HL-60 (cell line): ENCODE measurements at regions not wholly inside any gene's neighbourhood (a gene's known extent, or its start where the extent isn't known, plus 50 kb on each side); places are given as distances from the start of the nearest gene placed in this dataset.

Source experiments
- POLR2AphosphoS5 ChIP-seq: IDR thresholded peaks from 2 replicates; pipeline ENCODE4 v1.6.1; 2012; ENCODE audit warnings: low read depth
- TF ChIP-seq, protein P1 (sequence below): IDR thresholded peaks from one replicate; pipeline ENCODE4 v1.5.1; 2011; ENCODE audit warnings: low read length, control low read depth, inconsistent platforms; ENCODE audit not compliant: insufficient read depth
- TF ChIP-seq, protein P2 (sequence below): IDR thresholded peaks from 2 replicates; pipeline ENCODE4 v1.6.1; 2012; ENCODE audit warnings: low read depth; ENCODE audit not compliant: insufficient replicate concordance

DNA sequence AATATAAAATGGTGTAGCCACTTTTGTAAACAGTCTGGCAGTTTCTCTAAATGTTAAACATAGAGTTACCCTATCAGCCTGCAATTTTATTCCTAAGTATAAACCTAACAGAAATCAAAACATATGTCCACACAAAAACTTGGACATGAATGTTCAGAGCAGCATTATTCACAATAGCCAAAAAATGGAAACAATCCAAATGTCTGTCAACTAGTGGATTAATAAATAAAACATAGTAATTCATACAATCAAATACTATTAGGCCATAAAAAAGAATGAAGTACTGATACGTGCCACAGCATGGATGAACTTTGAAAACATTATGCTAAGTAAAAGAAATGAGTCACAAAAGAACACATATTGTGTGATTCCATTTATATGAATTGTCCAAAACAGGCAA lies 196.5 kb downstream of the NUAK1 start:
- TF ChIP-seq, protein P1, sequence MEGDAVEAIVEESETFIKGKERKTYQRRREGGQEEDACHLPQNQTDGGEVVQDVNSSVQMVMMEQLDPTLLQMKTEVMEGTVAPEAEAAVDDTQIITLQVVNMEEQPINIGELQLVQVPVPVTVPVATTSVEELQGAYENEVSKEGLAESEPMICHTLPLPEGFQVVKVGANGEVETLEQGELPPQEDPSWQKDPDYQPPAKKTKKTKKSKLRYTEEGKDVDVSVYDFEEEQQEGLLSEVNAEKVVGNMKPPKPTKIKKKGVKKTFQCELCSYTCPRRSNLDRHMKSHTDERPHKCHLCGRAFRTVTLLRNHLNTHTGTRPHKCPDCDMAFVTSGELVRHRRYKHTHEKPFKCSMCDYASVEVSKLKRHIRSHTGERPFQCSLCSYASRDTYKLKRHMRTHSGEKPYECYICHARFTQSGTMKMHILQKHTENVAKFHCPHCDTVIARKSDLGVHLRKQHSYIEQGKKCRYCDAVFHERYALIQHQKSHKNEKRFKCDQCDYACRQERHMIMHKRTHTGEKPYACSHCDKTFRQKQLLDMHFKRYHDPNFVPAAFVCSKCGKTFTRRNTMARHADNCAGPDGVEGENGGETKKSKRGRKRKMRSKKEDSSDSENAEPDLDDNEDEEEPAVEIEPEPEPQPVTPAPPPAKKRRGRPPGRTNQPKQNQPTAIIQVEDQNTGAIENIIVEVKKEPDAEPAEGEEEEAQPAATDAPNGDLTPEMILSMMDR = no peak
- TF ChIP-seq, protein P2, sequence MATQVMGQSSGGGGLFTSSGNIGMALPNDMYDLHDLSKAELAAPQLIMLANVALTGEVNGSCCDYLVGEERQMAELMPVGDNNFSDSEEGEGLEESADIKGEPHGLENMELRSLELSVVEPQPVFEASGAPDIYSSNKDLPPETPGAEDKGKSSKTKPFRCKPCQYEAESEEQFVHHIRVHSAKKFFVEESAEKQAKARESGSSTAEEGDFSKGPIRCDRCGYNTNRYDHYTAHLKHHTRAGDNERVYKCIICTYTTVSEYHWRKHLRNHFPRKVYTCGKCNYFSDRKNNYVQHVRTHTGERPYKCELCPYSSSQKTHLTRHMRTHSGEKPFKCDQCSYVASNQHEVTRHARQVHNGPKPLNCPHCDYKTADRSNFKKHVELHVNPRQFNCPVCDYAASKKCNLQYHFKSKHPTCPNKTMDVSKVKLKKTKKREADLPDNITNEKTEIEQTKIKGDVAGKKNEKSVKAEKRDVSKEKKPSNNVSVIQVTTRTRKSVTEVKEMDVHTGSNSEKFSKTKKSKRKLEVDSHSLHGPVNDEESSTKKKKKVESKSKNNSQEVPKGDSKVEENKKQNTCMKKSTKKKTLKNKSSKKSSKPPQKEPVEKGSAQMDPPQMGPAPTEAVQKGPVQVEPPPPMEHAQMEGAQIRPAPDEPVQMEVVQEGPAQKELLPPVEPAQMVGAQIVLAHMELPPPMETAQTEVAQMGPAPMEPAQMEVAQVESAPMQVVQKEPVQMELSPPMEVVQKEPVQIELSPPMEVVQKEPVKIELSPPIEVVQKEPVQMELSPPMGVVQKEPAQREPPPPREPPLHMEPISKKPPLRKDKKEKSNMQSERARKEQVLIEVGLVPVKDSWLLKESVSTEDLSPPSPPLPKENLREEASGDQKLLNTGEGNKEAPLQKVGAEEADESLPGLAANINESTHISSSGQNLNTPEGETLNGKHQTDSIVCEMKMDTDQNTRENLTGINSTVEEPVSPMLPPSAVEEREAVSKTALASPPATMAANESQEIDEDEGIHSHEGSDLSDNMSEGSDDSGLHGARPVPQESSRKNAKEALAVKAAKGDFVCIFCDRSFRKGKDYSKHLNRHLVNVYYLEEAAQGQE = no peak
- no peak for TF ChIP-seq POLR2AphosphoS5
